ENCODE measurements at regions not wholly inside any gene's neighbourhood (a gene's known extent, or its start where the extent isn't known, plus 50 kb on each side); places are given as distances from the start of the nearest gene placed in this dataset.

GRCh38 chr4:164614999-164615398, 138.9 kb upstream of the SMIM31 start:
- DNase-seq = no peak
- Histone ChIP-seq H3K36me3 (no peaks in the 10 kb centered on the region), H3K4me1 (no peaks in the 10 kb centered on the region), H3K27me3 (no peaks in the 10 kb centered on the region), H3K9me3 (no peaks in the 10 kb centered on the region), H3K4me3 (no peak overlapping the region), H3K27ac (no peak overlapping the region)
- 54 to 71% methylated on average over 4 of the region's 4 CpGs for WGBS, 2 donors
- TF ChIP-seq CTCF (IDR thresholded peaks at IDR 0.05) (no peak), POLR2A (IDR thresholded peaks at IDR 0.05) (no peak)
- intact Hi-C loops (cut with DNase I) = no loop called here

GRCh38 chr4:164615964-164616363, 138.0 kb upstream of the SMIM31 start:
- DNase-seq = no peak
- no peaks in the 10 kb centered on the region for H3K27me3 ChIP-seq

GRCh38 chr4:164616961-164617360, 137.0 kb upstream of the SMIM31 start:
- no peak for DNase-seq
- Histone ChIP-seq H3K36me3 (no peaks in the 10 kb centered on the region), H3K27ac (no peak overlapping the region), H3K4me1 (no peaks in the 10 kb centered on the region), H3K4me3 (no peak overlapping the region), H3K9me3 (no peaks in the 10 kb centered on the region), H3K27me3 (no peaks in the 10 kb centered on the region)
- 88% methylated on average over 1 of the region's 1 CpG for WGBS, 2 donors
- intact Hi-C loops (cut with DNase I) = no loop called here
- TF ChIP-seq CTCF (IDR thresholded peaks at IDR 0.05) (no peak), POLR2A (IDR thresholded peaks at IDR 0.05) (no peak)

More at GRCh38 chr4:164615964-164616363, 138.0 kb upstream of the SMIM31 start:
- intact Hi-C loops (cut with DNase I) = no loop called here
- no peak for TF ChIP-seq POLR2A (IDR thresholded peaks at IDR 0.05)
- TF ChIP-seq CTCF (IDR thresholded peaks at IDR 0.05) = no peak
- Histone ChIP-seq H3K4me1 (no peaks in the 10 kb centered on the region), H3K9me3 (no peaks in the 10 kb centered on the region), H3K27ac (no peak overlapping the region), H3K4me3 (no peak overlapping the region), H3K36me3 (no peaks in the 10 kb centered on the region)

GRCh38 chr4:164617426-164617825, 136.5 kb upstream of the SMIM31 start:
- intact Hi-C loops (cut with DNase I) = no loop called here
- Histone ChIP-seq H3K4me3 (no peak overlapping the region), H3K36me3 (no peaks in the 10 kb centered on the region), H3K9me3 (no peaks in the 10 kb centered on the region), H3K27me3 (no peaks in the 10 kb centered on the region), H3K4me1 (no peaks in the 10 kb centered on the region), H3K27ac (no peak overlapping the region)
- no peak for TF ChIP-seq POLR2A (IDR thresholded peaks at IDR 0.05)
- TF ChIP-seq CTCF (IDR thresholded peaks at IDR 0.05) = no peak
- no peak for DNase-seq

GRCh38 chr4:164617911-164618310, 136.0 kb upstream of the SMIM31 start:
- 54 to 80% methylated on average over 3 of the region's 3 CpGs for WGBS, 2 donors
- Histone ChIP-seq H3K4me3 (no peak overlapping the region), H3K27ac (no peak overlapping the region), H3K9me3 (no peaks in the 10 kb centered on the region), H3K4me1 (no peaks in the 10 kb centered on the region), H3K36me3 (no peaks in the 10 kb centered on the region), H3K27me3 (peaks cover 0 to 4% (median 0%) of the 10 kb centered on the region in 4 donors)
- intact Hi-C loops (cut with DNase I) = no loop called here
- TF ChIP-seq POLR2A (IDR thresholded peaks at IDR 0.05) (no peak), CTCF (IDR thresholded peaks at IDR 0.05) (no peak)
- no peak for DNase-seq
